Stromal cell of bone marrow (primary cell): ENCODE measurements at regions not wholly inside any gene's neighbourhood (a gene's known extent, or its start where the extent isn't known, plus 50 kb on each side); places are given as distances from the start of the nearest gene placed in this dataset.

ENCODE experiments used
- DNase-seq: peaks from one replicate; pipeline ENCODE4 v3.0.0-alpha.2; 2012; ENCODE audit warnings: low read depth

GRCh38 chr2:219769090-219769910, 141.9 kb downstream of the SLC4A3 start:
- peak; percentile 57 for DNase-seq

GRCh38 chr2:219772103-219772635, 144.7 kb downstream of the SLC4A3 start:
- no peak for DNase-seq

GRCh38 chr2:219772697-219773096, 145.3 kb downstream of the SLC4A3 start:
- DNase-seq = no peak

- DNase-seq = no peak
Measured at GRCh38 chr2:219775506-219775905, 148.1 kb downstream of the SLC4A3 start.

- no peak for DNase-seq
Measured at GRCh38 chr2:219777388-219777787, 150.0 kb downstream of the SLC4A3 start.

GRCh38 chr2:219778189-219778588, 150.8 kb downstream of the SLC4A3 start:
- no peak for DNase-seq

- no peak for DNase-seq
Measured at GRCh38 chr2:219782737-219783348, 155.4 kb downstream of the SLC4A3 start.

- DNase-seq = peak; percentile 6
Measured at GRCh38 chr2:219783359-219783975, 156.0 kb downstream of the SLC4A3 start.

- DNase-seq = no peak
Measured at GRCh38 chr2:219784178-219784577, 156.7 kb downstream of the SLC4A3 start.

GRCh38 chr2:219789476-219789875, 162.0 kb downstream of the SLC4A3 start:
- no peak for DNase-seq

GRCh38 chr2:219792446-219792845, 165.0 kb downstream of the SLC4A3 start:
- no peak for DNase-seq

GRCh38 chr2:219798430-219798829, 171.0 kb downstream of the SLC4A3 start:
- no peak for DNase-seq

GRCh38 chr2:219803294-219803693, 175.9 kb downstream of the SLC4A3 start:
- peak; percentile 74 for DNase-seq

- no peak for DNase-seq
Measured at GRCh38 chr2:219810895-219811294, 183.5 kb downstream of the SLC4A3 start.

- no peak for DNase-seq
Measured at GRCh38 chr2:219812672-219813071, 185.2 kb downstream of the SLC4A3 start.

- no peak for DNase-seq
Measured at GRCh38 chr2:219820767-219821166, 193.3 kb downstream of the SLC4A3 start.

GRCh38 chr2:219823574-219823973, 196.1 kb downstream of the SLC4A3 start:
- DNase-seq = no peak

GRCh38 chr2:219824996-219825395, 197.6 kb downstream of the SLC4A3 start:
- no peak for DNase-seq

- no peak for DNase-seq
Measured at GRCh38 chr2:219828127-219828526, 200.7 kb downstream of the SLC4A3 start.

GRCh38 chr2:219829667-219830352, 202.4 kb downstream of the SLC4A3 start:
- no peak for DNase-seq

- no peak for DNase-seq
Measured at GRCh38 chr2:219830353-219830738, 202.9 kb downstream of the SLC4A3 start.

- DNase-seq = no peak
Measured at GRCh38 chr2:219831957-219832356, 204.5 kb downstream of the SLC4A3 start.
